Spleen (tissue), 11 donors: ENCODE measurements at regions not wholly inside any gene's neighbourhood (a gene's known extent, or its start where the extent isn't known, plus 50 kb on each side); places are given as distances from the start of the nearest gene placed in this dataset.

Experiments used
- DNase-seq: peaks from one replicate; pipeline ENCODE4 v3.0.0-alpha.2; 2020
- H3K27ac ChIP-seq, 8 donors: fragments of 200-600 bp; sonication (generic) in 7 of 8; 1 replicate in 4 of 8; 2 replicates in 4 of 8; pipeline versions ENCODE4 v1.5.0 to v1.8.0; 2016 to 2021; ENCODE audit warnings: inconsistent platforms in 4 of 8, mild to moderate bottlenecking in 4 of 8, moderate library complexity in 1 of 8
- H3K27me3 ChIP-seq, 7 donors: fragments of 200-600 bp; sonication (generic) in 6 of 7; replicated peaks in 1 of 7; 1 replicate in 4 of 7; 2 replicates in 3 of 7; pipeline versions ENCODE4 v1.5.0 to v1.8.0; 2016 to 2021; ENCODE audit warnings: inconsistent platforms in 3 of 7, mild to moderate bottlenecking in 1 of 7
- H3K36me3 ChIP-seq, 6 donors: fragments of 200-600 bp; sonication (generic) in 5 of 6; 1 replicate in 4 of 6; 2 replicates in 2 of 6; pipeline versions ENCODE4 v1.5.0 to v1.8.0; 2016 to 2021; ENCODE audit warnings: inconsistent platforms in 2 of 6
- H3K4me1 ChIP-seq, 6 donors: fragments of 200-600 bp; sonication (generic) in 5 of 6; 1 replicate in 3 of 6; 2 replicates in 3 of 6; pipeline versions ENCODE4 v1.5.0 to v1.8.0; 2016 to 2021; ENCODE audit warnings: inconsistent platforms in 3 of 6
- H3K4me3 ChIP-seq, 8 donors: fragments of 200-600 bp; sonication (generic) in 7 of 8; 1 replicate in 4 of 8; 2 replicates in 4 of 8; pipeline versions ENCODE4 v1.5.0 to v1.8.0; 2016 to 2021; ENCODE audit warnings: inconsistent platforms in 4 of 8, mild to moderate bottlenecking in 4 of 8, moderate library complexity in 2 of 8
- H3K9me3 ChIP-seq, 8 donors: fragments of 200-600 bp; sonication (generic) in 7 of 8; 1 replicate in 4 of 8; 2 replicates in 4 of 8; pipeline versions ENCODE4 v1.5.0 to v1.8.0; 2016 to 2021; ENCODE audit warnings: inconsistent platforms in 4 of 8
- POLR2A ChIP-seq, 3 donors: fragments of 450-650 bp; IDR thresholded peaks; one replicate each; pipeline ENCODE4 v1.5.1; 2017; ENCODE audit warnings: antibody characterized with exemption in 3 of 3, mild to moderate bottlenecking in 1 of 3
- POLR2AphosphoS5 ChIP-seq, 3 donors: sonication (generic); formaldehyde crosslinking; IDR thresholded peaks; one replicate each; pipeline ENCODE4 v1.5.1; 2017; ENCODE audit warnings: antibody characterized with exemption in 3 of 3
- WGBS, 5 donors: extraction: QIAGEN DNeasy Blood & Tissue Kit in 3 of 5; methylation state at CpG; one replicate each; pipeline versions ENCODE4 v1.1.5 to v1.1.7; 2013 to 2018; 5-methylcytosine and 5-hydroxymethylcytosine counted together
- intact Hi-C: fragments of 100-400 bp; cut with DNase I; formaldehyde crosslinking; loops from one replicate; pipeline ENCODE4 v1.15.0; 2023; ENCODE audit warnings: low total_unique reads
- TF ChIP-seq, protein P1 (sequence below), 11 experiments: fragments of 200-600 bp in 7 of 11; fragments of 450-650 bp in 4 of 11; sonication (generic) in 4 of 11; IDR thresholded peaks in 8 of 11; conservative IDR thresholded peaks in 3 of 11; 1 replicate in 7 of 11; 2 replicates in 4 of 11; pipeline versions ENCODE4 v1.4.0 to v1.8.0; 2016 to 2021; ENCODE audit warnings: antibody characterized with exemption in 11 of 11, inconsistent platforms in 4 of 11, mild to moderate bottlenecking in 1 of 11
- donor health status: healthy with polysubstance abuse.
- donor health status: DM: no; HTN: no; CAD: no; lungs with moderate emphysema.
- donor health status: DM: no; HTN: no; CAD: no.
- donor health status: Bipolar disorder and iron deficiency.
- donor health status: healthy.
- donor health status: DM: no; HTN: no; CAD: no.
- donor health status: DM: yes; HTN: yes; CAD: no.

DNA sequence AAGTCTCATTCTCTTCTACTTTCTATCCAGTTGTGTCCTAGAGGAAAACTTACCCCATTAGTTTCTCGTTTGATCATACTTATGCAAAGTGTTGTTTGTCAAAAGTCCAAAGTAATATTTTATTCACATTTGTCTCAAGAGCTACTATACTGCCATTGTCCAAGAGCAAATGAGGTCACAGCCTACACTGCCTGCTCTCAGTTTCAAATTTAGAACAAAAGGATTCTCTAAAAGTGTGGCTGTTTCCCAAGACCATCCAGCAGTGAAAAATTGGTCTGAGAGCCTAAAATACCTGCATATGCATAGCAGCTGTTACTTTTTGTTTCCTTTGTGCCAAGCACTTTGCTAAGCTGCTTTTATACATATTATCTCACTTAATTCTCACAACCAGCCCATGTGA, 439.5 kb upstream of the NFE2L3 start:
- TF ChIP-seq POLR2A (IDR thresholded peaks at IDR 0.05) (no peak), POLR2AphosphoS5 (IDR thresholded peaks at IDR 0.05) (no peak)
- TF ChIP-seq, protein P1, sequence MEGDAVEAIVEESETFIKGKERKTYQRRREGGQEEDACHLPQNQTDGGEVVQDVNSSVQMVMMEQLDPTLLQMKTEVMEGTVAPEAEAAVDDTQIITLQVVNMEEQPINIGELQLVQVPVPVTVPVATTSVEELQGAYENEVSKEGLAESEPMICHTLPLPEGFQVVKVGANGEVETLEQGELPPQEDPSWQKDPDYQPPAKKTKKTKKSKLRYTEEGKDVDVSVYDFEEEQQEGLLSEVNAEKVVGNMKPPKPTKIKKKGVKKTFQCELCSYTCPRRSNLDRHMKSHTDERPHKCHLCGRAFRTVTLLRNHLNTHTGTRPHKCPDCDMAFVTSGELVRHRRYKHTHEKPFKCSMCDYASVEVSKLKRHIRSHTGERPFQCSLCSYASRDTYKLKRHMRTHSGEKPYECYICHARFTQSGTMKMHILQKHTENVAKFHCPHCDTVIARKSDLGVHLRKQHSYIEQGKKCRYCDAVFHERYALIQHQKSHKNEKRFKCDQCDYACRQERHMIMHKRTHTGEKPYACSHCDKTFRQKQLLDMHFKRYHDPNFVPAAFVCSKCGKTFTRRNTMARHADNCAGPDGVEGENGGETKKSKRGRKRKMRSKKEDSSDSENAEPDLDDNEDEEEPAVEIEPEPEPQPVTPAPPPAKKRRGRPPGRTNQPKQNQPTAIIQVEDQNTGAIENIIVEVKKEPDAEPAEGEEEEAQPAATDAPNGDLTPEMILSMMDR (IDR thresholded peaks at IDR 0.05 in 8 of 11, conservative IDR thresholded peaks at IDR 0.05 in 3 of 11) = no peak

DNA sequence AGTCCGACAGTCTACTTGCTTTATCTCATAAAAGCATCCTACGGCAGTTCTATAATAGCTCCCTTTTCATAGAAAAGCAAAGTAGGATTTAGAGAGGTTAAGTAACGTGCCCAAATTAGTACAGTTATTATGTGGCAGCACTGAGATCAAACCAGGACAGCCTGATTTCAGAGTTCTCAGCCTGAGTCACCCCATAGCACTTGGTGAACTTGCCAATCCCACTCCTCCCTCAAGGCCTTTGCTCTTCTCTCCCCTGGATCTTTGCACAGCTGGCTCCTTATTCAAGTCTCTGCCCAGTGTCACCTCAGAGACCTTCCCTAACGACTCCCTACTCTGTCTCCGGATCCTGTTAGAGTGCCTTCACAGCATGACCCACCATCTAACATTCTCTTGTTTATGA, 438.0 kb upstream of the NFE2L3 start:
- no peak for DNase-seq
- TF ChIP-seq POLR2AphosphoS5 (IDR thresholded peaks at IDR 0.05) (no peak), POLR2A (IDR thresholded peaks at IDR 0.05) (no peak)
- TF ChIP-seq, protein P1 (IDR thresholded peaks at IDR 0.05 in 8 of 11, conservative IDR thresholded peaks at IDR 0.05 in 3 of 11) = no peak
- intact Hi-C loops = no loop called here
- 70 to 85% (median 75%) methylated on average over 5 of the region's 5 CpGs for WGBS, 5 donors
- no peaks in the 10 kb centered on the region for H3K27me3 ChIP-seq
- no peaks in the 10 kb centered on the region for H3K36me3 ChIP-seq
- no peak overlapping the region for H3K27ac ChIP-seq
- H3K4me3 ChIP-seq = no peak overlapping the region
- H3K4me1 ChIP-seq = no peaks in the 10 kb centered on the region
- no peaks in the 10 kb centered on the region for H3K9me3 ChIP-seq

More for the DNA sequence above, 439.5 kb upstream of the NFE2L3 start:
- no peak overlapping the region for H3K27ac ChIP-seq
- intact Hi-C loops = no loop called here
- no peaks in the 10 kb centered on the region for H3K27me3 ChIP-seq
- no peaks in the 10 kb centered on the region for H3K4me1 ChIP-seq
- H3K36me3 ChIP-seq = no peaks in the 10 kb centered on the region
- H3K9me3 ChIP-seq = no peaks in the 10 kb centered on the region
- no peak overlapping the region for H3K4me3 ChIP-seq
- WGBS, 5 donors = 58 to 77% (median 67%) methylated on average over 1 of the region's 1 CpG
- DNase-seq = no peak

DNA sequence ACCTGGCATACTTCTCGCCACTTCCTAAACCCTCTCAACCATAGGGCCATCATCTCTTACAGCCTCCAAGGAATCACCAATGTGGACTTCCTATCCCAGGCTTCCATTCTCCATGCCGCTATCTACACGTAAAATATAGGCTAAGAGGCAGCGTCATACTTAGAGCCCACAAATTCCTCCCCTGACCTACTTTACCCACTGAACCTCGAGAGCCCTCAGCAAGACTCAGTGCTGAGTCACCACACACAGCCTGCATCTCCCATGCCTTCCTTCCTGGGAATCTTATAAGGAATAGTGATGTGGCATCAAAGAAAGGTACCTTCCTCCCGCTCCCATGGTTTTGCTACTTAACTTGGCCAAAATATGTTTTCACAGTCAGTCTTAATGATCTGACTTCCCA, 435.6 kb upstream of the NFE2L3 start:
- no peaks in the 10 kb centered on the region for H3K4me1 ChIP-seq
- 85 to 91% (median 87%) methylated on average over 6 of the region's 6 CpGs for WGBS, 5 donors
- TF ChIP-seq POLR2A (IDR thresholded peaks at IDR 0.05) = no peak
- TF ChIP-seq, protein P1 (IDR thresholded peaks at IDR 0.05 in 8 of 11, conservative IDR thresholded peaks at IDR 0.05 in 3 of 11) = no peak
- TF ChIP-seq POLR2AphosphoS5 (IDR thresholded peaks at IDR 0.05) = no peak
- H3K36me3 ChIP-seq = no peaks in the 10 kb centered on the region
- intact Hi-C loops = no loop called here
- H3K9me3 ChIP-seq = no peaks in the 10 kb centered on the region
- DNase-seq = no peak
- no peak overlapping the region for H3K4me3 ChIP-seq
- no peak overlapping the region for H3K27ac ChIP-seq
- no peaks in the 10 kb centered on the region for H3K27me3 ChIP-seq

DNA sequence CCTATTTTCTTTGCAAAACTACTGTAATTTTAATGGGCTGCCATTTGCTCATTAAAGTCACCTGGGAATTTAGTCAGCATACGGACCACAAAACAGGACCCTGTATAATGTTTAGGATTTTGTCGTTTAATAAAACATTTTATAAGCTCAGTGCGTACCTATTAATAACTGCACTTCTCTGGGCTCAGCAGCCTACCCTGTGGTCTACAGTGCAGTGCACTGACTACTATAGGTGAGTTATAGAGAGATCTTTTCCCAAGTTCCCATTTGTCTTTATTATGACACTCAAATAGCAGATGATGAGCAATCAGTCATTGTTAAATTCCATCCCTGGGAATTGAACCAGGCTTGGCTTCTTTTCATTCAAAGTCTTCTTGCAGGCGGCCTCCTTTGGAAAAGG, 433.4 kb upstream of the NFE2L3 start:
- Histone ChIP-seq H3K9me3 (no peaks in the 10 kb centered on the region), H3K27me3 (no peaks in the 10 kb centered on the region), H3K36me3 (no peaks in the 10 kb centered on the region), H3K27ac (no peak overlapping the region), H3K4me1 (no peaks in the 10 kb centered on the region), H3K4me3 (no peak overlapping the region)
- intact Hi-C loops = no loop called here
- TF ChIP-seq, protein P1 (IDR thresholded peaks at IDR 0.05 in 8 of 11, conservative IDR thresholded peaks at IDR 0.05 in 3 of 11) = no peak
- no peak for TF ChIP-seq POLR2A (IDR thresholded peaks at IDR 0.05)
- no peak for TF ChIP-seq POLR2AphosphoS5 (IDR thresholded peaks at IDR 0.05)
- WGBS, 5 donors = 69 to 92% (median 91%) methylated on average over 4 of the region's 4 CpGs
- no peak for DNase-seq
